ENCODE measurements at regions not wholly inside any gene's neighbourhood (a gene's known extent, or its start where the extent isn't known, plus 50 kb on each side); places are given as distances from the start of the nearest gene placed in this dataset.

DNA sequence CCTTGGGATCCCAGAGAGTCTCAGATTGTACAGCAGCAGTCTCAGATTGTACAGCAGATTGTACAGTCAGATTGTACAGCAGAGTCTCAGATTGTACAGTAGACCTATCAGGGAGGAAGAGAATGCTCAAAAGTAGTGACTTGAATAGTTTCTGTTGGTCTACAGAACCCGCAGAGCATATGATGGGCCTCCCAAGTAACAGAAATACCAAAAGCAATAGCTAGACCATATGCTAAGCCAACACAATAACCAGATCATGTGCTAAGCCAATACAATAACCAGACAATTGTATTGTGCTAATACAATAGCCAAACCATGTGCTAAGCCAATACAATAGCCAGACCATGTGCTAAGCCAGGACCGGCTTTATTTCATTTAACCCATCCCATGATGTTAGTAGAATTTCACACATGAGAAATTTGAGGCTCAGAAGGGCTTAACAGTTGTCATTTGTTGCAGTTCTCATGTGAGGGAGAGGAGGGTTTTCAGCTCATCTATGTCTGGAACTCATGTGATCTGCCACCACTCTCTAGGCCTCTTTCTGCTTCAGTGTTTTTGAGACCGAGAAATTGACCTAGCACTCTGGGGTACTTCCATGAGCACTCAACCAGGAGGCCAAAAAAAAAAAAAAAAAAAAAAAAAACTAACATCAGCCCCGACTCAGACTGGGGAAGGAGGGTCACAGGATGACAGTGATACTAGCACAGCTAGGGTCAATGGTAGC is 144.0 kb downstream of the SOX9 start:
- H3K79me2 ChIP-seq (ENCODE audit: control insufficient read depth, insufficient read depth, low read length): no peaks in the 10 kb centered on the region
- H3K27me3 ChIP-seq (ENCODE audit: control insufficient read depth, insufficient read depth, low read length): peaks cover 3% of the 10 kb centered on the region
- no peaks in the 10 kb centered on the region for H3K4me1 ChIP-seq (ENCODE audit: control insufficient read depth, extremely low read depth, insufficient read depth, low read length)
- DNase-seq (ENCODE audit: low read depth in 2 of 2): no peak
- H3K4me2 ChIP-seq (ENCODE audit: extremely low read depth, insufficient read depth, low read length): no peak overlapping the region
- no peaks in the 10 kb centered on the region for H3K9me3 ChIP-seq (ENCODE audit: control insufficient read depth, insufficient read depth, low read depth, low read length)
- no peaks in the 10 kb centered on the region for H4K20me1 ChIP-seq (ENCODE audit: control insufficient read depth, extremely low read depth, insufficient read depth, low read length)
- H3K27ac ChIP-seq (ENCODE audit: insufficient read depth, low read length): no peak overlapping the region
- no peak overlapping the region for H3K9ac ChIP-seq (ENCODE audit: insufficient read depth, low read length)
- no peak overlapping the region for H3K4me3 ChIP-seq (replicated peaks in 1 of 4; ENCODE audit: control extremely low read depth in 1 of 4, insufficient read depth in 1 of 4, low read depth in 3 of 4, low read length in 4 of 4)
- no peak overlapping the region for H2AFZ ChIP-seq (ENCODE audit: low read length)
- H3K36me3 ChIP-seq (ENCODE audit: control insufficient read depth, insufficient read depth, low read length): no peaks in the 10 kb centered on the region
- TF ChIP-seq, protein P1, sequence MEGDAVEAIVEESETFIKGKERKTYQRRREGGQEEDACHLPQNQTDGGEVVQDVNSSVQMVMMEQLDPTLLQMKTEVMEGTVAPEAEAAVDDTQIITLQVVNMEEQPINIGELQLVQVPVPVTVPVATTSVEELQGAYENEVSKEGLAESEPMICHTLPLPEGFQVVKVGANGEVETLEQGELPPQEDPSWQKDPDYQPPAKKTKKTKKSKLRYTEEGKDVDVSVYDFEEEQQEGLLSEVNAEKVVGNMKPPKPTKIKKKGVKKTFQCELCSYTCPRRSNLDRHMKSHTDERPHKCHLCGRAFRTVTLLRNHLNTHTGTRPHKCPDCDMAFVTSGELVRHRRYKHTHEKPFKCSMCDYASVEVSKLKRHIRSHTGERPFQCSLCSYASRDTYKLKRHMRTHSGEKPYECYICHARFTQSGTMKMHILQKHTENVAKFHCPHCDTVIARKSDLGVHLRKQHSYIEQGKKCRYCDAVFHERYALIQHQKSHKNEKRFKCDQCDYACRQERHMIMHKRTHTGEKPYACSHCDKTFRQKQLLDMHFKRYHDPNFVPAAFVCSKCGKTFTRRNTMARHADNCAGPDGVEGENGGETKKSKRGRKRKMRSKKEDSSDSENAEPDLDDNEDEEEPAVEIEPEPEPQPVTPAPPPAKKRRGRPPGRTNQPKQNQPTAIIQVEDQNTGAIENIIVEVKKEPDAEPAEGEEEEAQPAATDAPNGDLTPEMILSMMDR (conservative IDR thresholded peaks at IDR 0.05 in 1 of 2, IDR thresholded peaks at IDR 0.05 in 1 of 2; ENCODE audit: low read depth in 1 of 2, low read length in 2 of 2): no peak
- TF ChIP-seq EZH2 (IDR thresholded peaks at IDR 0.05; ENCODE audit: low read length, missing control alignments): no peak

DNA sequence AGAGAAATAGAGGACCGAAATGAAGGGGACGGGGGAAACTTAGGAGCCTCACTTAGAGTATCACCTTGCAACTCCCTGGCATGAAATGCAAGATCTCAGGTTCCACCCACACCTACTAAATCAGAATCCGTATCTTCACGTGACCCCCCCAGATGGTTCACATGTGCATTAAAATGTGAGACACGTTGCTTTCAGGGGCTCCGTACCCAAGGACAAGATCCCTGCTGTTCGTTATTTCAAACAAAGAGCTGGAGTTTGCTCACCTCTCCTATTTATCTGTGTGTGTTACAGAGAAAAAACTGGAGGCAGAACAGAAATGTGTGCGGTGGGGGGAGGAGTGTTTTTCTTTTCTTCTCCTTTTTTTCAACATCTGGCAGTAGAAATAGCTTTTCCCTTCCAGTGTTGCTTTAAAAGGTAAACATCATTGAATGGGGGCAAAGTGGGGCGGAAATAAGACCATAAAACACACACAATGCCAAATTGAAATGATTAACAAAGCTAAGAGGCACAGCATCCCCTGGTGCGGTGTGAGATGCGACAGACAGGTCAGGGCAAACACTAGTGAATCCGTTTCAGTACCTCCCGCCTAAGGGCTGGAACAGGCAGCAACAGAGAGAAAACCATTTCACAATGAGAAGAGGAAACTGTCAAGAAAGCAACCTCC is 145.4 kb downstream of the SOX9 start:
- no peak for DNase-seq (ENCODE audit: low read depth in 2 of 2)
- Histone ChIP-seq H3K4me1 (ENCODE audit: control insufficient read depth, extremely low read depth, insufficient read depth, low read length) (no peaks in the 10 kb centered on the region), H3K4me3 (replicated peaks in 1 of 4; ENCODE audit: control extremely low read depth in 1 of 4, insufficient read depth in 1 of 4, low read depth in 3 of 4, low read length in 4 of 4) (no peak overlapping the region), H2AFZ (ENCODE audit: low read length) (no peak overlapping the region), H4K20me1 (ENCODE audit: control insufficient read depth, extremely low read depth, insufficient read depth, low read length) (no peaks in the 10 kb centered on the region), H3K9ac (ENCODE audit: insufficient read depth, low read length) (no peak overlapping the region), H3K4me2 (ENCODE audit: extremely low read depth, insufficient read depth, low read length) (peak overlapping the region; percentile 5), H3K27me3 (ENCODE audit: control insufficient read depth, insufficient read depth, low read length) (peaks cover 3% of the 10 kb centered on the region), H3K27ac (ENCODE audit: insufficient read depth, low read length) (no peak overlapping the region), H3K36me3 (ENCODE audit: control insufficient read depth, insufficient read depth, low read length) (no peaks in the 10 kb centered on the region), H3K79me2 (ENCODE audit: control insufficient read depth, insufficient read depth, low read length) (no peaks in the 10 kb centered on the region), H3K9me3 (ENCODE audit: control insufficient read depth, insufficient read depth, low read depth, low read length) (no peaks in the 10 kb centered on the region)
- TF ChIP-seq, protein P1 (conservative IDR thresholded peaks at IDR 0.05 in 1 of 2, IDR thresholded peaks at IDR 0.05 in 1 of 2; ENCODE audit: low read depth in 1 of 2, low read length in 2 of 2): no peak
- TF ChIP-seq EZH2 (IDR thresholded peaks at IDR 0.05; ENCODE audit: low read length, missing control alignments): no peak

DNA sequence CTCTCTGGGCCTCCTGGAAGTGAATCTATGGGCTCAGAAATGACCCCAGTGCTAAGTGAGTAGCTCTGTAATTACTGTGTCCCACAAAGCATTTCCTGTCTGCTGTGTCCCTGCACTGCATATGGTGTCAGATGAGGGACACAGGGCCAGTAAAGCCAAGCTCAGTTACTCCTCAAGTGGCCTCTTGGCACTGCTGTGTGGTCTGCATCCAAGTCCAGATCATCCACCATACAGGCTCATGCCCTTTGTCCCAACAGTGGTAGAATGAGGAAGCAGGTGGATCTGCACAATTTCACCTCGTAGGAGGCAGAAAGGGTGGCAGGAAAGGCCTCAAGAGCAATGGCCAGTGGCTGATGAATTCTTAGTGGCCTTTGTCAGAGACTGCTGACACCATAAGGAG is 146.8 kb downstream of the SOX9 start:
- no peak overlapping the region for H3K4me3 ChIP-seq (replicated peaks in 1 of 4; ENCODE audit: control extremely low read depth in 1 of 4, insufficient read depth in 1 of 4, low read depth in 3 of 4, low read length in 4 of 4)
- no peaks in the 10 kb centered on the region for H3K9me3 ChIP-seq (ENCODE audit: control insufficient read depth, insufficient read depth, low read depth, low read length)
- H3K27ac ChIP-seq (ENCODE audit: insufficient read depth, low read length): no peak overlapping the region
- H3K36me3 ChIP-seq (ENCODE audit: control insufficient read depth, insufficient read depth, low read length): no peaks in the 10 kb centered on the region
- H3K4me2 ChIP-seq (ENCODE audit: extremely low read depth, insufficient read depth, low read length): no peak overlapping the region
- no peaks in the 10 kb centered on the region for H3K79me2 ChIP-seq (ENCODE audit: control insufficient read depth, insufficient read depth, low read length)
- H4K20me1 ChIP-seq (ENCODE audit: control insufficient read depth, extremely low read depth, insufficient read depth, low read length): no peaks in the 10 kb centered on the region
- no peak overlapping the region for H2AFZ ChIP-seq (ENCODE audit: low read length)
- TF ChIP-seq EZH2 (IDR thresholded peaks at IDR 0.05; ENCODE audit: low read length, missing control alignments): no peak
- TF ChIP-seq, protein P1 (conservative IDR thresholded peaks at IDR 0.05 in 1 of 2, IDR thresholded peaks at IDR 0.05 in 1 of 2; ENCODE audit: low read depth in 1 of 2, low read length in 2 of 2): no peak
- H3K4me1 ChIP-seq (ENCODE audit: control insufficient read depth, extremely low read depth, insufficient read depth, low read length): no peaks in the 10 kb centered on the region
- DNase-seq (ENCODE audit: low read depth in 2 of 2): no peak
- peaks cover 3% of the 10 kb centered on the region for H3K27me3 ChIP-seq (ENCODE audit: control insufficient read depth, insufficient read depth, low read length)
- H3K9ac ChIP-seq (ENCODE audit: insufficient read depth, low read length): no peak overlapping the region

All from fibroblast of lung (primary cell).